ENCODE measurements at regions not wholly inside any gene's neighbourhood (a gene's known extent, or its start where the extent isn't known, plus 50 kb on each side); places are given as distances from the start of the nearest gene placed in this dataset.

DNA sequence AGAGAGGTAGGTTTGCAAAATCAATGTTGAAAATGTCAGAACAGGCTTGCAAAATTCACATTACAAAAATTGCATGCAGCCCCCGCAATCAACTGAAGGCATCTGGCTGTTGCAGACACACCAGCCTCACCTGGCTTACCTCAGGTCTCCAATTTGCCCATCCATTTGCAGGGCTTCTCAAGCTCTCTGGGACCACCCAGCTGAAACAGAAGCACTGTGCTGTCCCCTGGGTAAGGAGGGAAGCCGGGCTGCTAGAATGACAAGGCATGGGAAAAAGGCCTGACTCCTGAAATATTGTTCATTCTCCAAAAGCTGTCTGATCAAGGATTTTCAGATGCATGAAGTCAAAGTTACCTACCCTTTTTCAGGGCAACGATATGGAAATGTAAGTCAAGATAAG, 52.6 kb upstream of the CD93 start:
- no peak overlapping the region for H2BK15ac ChIP-seq (ENCODE audit: low read depth, poor library complexity, severe bottlenecking)
- H3K36me3 ChIP-seq (ENCODE audit: control insufficient read depth in 1 of 2, insufficient read depth in 2 of 2, low read depth in 1 of 2, low read length in 2 of 2) = no peaks in the 10 kb centered on the region
- no peak for DNase-seq
- H2BK12ac ChIP-seq (ENCODE audit: low read length in 2 of 2) = no peak overlapping the region
- H2AFZ ChIP-seq (ENCODE audit: low read depth, low read length) = no peak overlapping the region
- WGBS = 91% methylated on average over 3 of the region's 3 CpGs
- H2BK120ac ChIP-seq (ENCODE audit: low read depth, low read length) = no peak overlapping the region
- H3K14ac ChIP-seq (ENCODE audit: low read length in 2 of 2) = no peak overlapping the region
- no peak overlapping the region for H4K8ac ChIP-seq (ENCODE audit: low read length)
- H3K23ac ChIP-seq (ENCODE audit: low read length in 2 of 2) = no peak overlapping the region
- H4K91ac ChIP-seq (ENCODE audit: low read length) = no peak overlapping the region
- H3K18ac ChIP-seq (ENCODE audit: low read depth in 1 of 2, low read length in 2 of 2) = no peak overlapping the region
- H2AK5ac ChIP-seq (ENCODE audit: low read length, severe bottlenecking) = no peak overlapping the region
- H3K9me3 ChIP-seq (ENCODE audit: control insufficient read depth, low read length) = no peaks in the 10 kb centered on the region
- H3K4me1 ChIP-seq (ENCODE audit: control insufficient read depth, insufficient read depth, low read depth, low read length) = peaks cover 13% of the 10 kb centered on the region
- H3K4ac ChIP-seq (ENCODE audit: low read depth in 1 of 2, low read length in 2 of 2) = no peak overlapping the region
- no peaks in the 10 kb centered on the region for H3K79me1 ChIP-seq (replicated peaks; ENCODE audit: low read length, poor library complexity, severe bottlenecking)
- H2BK5ac ChIP-seq (ENCODE audit: low read depth, low read length, poor library complexity, severe bottlenecking) = no peak overlapping the region
- no peaks in the 10 kb centered on the region for H3K27me3 ChIP-seq (ENCODE audit: control insufficient read depth in 1 of 2, insufficient read depth in 1 of 2, low read length in 2 of 2)
- H3K27ac ChIP-seq (ENCODE audit: low read length, poor library complexity, severe bottlenecking) = no peak overlapping the region
- H3K9ac ChIP-seq (ENCODE audit: low read length) = no peak overlapping the region
- no peak overlapping the region for H3K4me2 ChIP-seq (ENCODE audit: low read length, poor library complexity, severe bottlenecking)
- H3K4me3 ChIP-seq (ENCODE audit: insufficient read depth in 1 of 2, low read depth in 1 of 2, low read length in 2 of 2) = no peak overlapping the region

DNA sequence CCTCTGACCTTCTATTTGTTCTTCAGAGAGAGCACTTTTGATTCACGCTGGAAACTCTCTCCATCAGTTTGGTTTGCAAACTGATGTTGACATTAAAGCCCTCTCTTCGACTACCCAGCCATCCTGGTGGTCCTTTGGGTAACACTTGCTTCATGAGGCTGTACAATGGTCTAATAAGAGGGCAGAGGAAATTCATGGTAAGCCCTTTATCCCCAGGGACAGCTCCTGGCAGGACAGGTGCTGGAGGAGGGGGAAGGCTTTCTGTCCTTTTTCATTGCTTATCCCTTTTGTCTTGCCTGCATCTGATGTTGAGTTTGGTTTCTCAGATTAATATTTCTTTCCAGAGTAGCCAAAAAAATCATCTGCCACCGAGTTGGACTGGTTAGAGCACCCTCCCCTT, 52.1 kb upstream of the CD93 start:
- Histone ChIP-seq H3K9ac (ENCODE audit: low read length) (no peak overlapping the region), H3K14ac (ENCODE audit: low read length in 2 of 2) (no peak overlapping the region), H3K36me3 (ENCODE audit: control insufficient read depth in 1 of 2, insufficient read depth in 2 of 2, low read depth in 1 of 2, low read length in 2 of 2) (no peaks in the 10 kb centered on the region), H3K27ac (ENCODE audit: low read length, poor library complexity, severe bottlenecking) (no peak overlapping the region), H4K8ac (ENCODE audit: low read length) (no peak overlapping the region), H2BK12ac (ENCODE audit: low read length in 2 of 2) (peak overlapping the region in 1 of 2 experiments; percentile 53), H3K23ac (ENCODE audit: low read length in 2 of 2) (no peak overlapping the region), H2AFZ (ENCODE audit: low read depth, low read length) (no peak overlapping the region), H3K4me1 (ENCODE audit: control insufficient read depth, insufficient read depth, low read depth, low read length) (peaks cover 13% of the 10 kb centered on the region), H3K9me3 (ENCODE audit: control insufficient read depth, low read length) (no peaks in the 10 kb centered on the region), H2AK5ac (ENCODE audit: low read length, severe bottlenecking) (no peak overlapping the region), H3K27me3 (ENCODE audit: control insufficient read depth in 1 of 2, insufficient read depth in 1 of 2, low read length in 2 of 2) (no peaks in the 10 kb centered on the region), H3K79me1 (replicated peaks; ENCODE audit: low read length, poor library complexity, severe bottlenecking) (no peaks in the 10 kb centered on the region), H2BK15ac (ENCODE audit: low read depth, poor library complexity, severe bottlenecking) (no peak overlapping the region), H2BK120ac (ENCODE audit: low read depth, low read length) (no peak overlapping the region), H3K4me3 (ENCODE audit: insufficient read depth in 1 of 2, low read depth in 1 of 2, low read length in 2 of 2) (no peak overlapping the region), H2BK5ac (ENCODE audit: low read depth, low read length, poor library complexity, severe bottlenecking) (no peak overlapping the region), H3K18ac (ENCODE audit: low read depth in 1 of 2, low read length in 2 of 2) (no peak overlapping the region), H4K91ac (ENCODE audit: low read length) (no peak overlapping the region), H3K4me2 (ENCODE audit: low read length, poor library complexity, severe bottlenecking) (no peak overlapping the region), H3K4ac (ENCODE audit: low read depth in 1 of 2, low read length in 2 of 2) (no peak overlapping the region)
- no peak for DNase-seq
- 97% methylated on average over 2 of the region's 3 CpGs for WGBS

DNA sequence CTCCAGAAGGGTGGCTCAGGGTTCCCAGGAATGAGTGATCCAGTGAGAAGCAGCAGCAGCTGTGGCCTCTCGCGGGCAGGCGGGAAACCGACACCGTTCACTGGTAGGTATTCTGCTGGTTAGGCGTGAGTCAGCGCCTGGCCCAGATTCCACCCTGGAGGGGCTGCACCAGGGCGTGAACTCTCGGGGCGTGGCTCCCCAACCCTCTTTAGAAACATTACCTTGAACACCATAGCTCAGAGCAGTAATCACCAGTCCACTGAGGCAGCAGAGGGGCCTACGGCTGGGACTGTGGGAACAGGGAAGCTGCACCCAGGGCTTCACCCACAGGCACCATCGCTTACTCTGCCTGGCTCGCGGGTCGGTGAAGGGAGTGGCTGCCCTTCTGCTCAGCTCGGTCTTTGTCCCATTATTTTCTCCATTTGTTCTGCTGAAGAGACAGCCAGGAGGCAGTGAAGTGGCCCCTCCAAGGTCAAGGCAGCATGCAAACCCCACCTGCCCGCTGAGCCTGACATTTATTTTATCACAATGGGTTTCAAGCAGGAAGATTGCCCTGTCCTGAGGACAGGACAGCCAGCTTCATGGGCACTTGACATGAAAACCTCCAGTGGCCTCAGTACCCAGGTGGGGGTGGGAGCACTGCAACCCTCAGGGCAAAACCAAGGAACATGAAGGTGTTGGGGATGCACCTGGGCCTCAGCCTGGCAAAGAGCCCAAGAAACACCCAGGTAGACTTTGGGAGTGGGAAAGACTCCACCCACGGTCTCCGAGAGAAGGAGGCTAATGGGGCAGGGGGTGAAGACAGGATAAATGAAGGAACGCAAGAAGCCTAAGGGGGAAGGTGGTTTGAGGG, 51.0 kb upstream of the CD93 start:
- Histone ChIP-seq H3K4ac (ENCODE audit: low read depth in 1 of 2, low read length in 2 of 2) (no peak overlapping the region), H3K4me2 (ENCODE audit: low read length, poor library complexity, severe bottlenecking) (no peak overlapping the region), H3K4me1 (ENCODE audit: control insufficient read depth, insufficient read depth, low read depth, low read length) (peaks cover 8% of the 10 kb centered on the region), H4K8ac (ENCODE audit: low read length) (no peak overlapping the region), H3K14ac (ENCODE audit: low read length in 2 of 2) (peak overlapping the region in 1 of 2 experiments; percentile 66), H3K9ac (ENCODE audit: low read length) (no peak overlapping the region), H3K9me3 (ENCODE audit: control insufficient read depth, low read length) (no peaks in the 10 kb centered on the region), H4K91ac (ENCODE audit: low read length) (no peak overlapping the region), H3K18ac (ENCODE audit: low read depth in 1 of 2, low read length in 2 of 2) (peak overlapping the region in 1 of 2 experiments; percentile 50), H3K27ac (ENCODE audit: low read length, poor library complexity, severe bottlenecking) (no peak overlapping the region), H3K4me3 (ENCODE audit: insufficient read depth in 1 of 2, low read depth in 1 of 2, low read length in 2 of 2) (no peak overlapping the region), H2BK120ac (ENCODE audit: low read depth, low read length) (no peak overlapping the region), H2BK12ac (ENCODE audit: low read length in 2 of 2) (peak overlapping the region in 1 of 2 experiments; percentile 43), H3K27me3 (ENCODE audit: control insufficient read depth in 1 of 2, insufficient read depth in 1 of 2, low read length in 2 of 2) (no peaks in the 10 kb centered on the region), H2AFZ (ENCODE audit: low read depth, low read length) (no peak overlapping the region), H2AK5ac (ENCODE audit: low read length, severe bottlenecking) (no peak overlapping the region), H3K79me1 (replicated peaks; ENCODE audit: low read length, poor library complexity, severe bottlenecking) (no peaks in the 10 kb centered on the region), H3K36me3 (ENCODE audit: control insufficient read depth in 1 of 2, insufficient read depth in 2 of 2, low read depth in 1 of 2, low read length in 2 of 2) (no peaks in the 10 kb centered on the region), H2BK15ac (ENCODE audit: low read depth, poor library complexity, severe bottlenecking) (no peak overlapping the region), H2BK5ac (ENCODE audit: low read depth, low read length, poor library complexity, severe bottlenecking) (no peak overlapping the region), H3K23ac (ENCODE audit: low read length in 2 of 2) (no peak overlapping the region)
- 96% methylated on average over 20 of the region's 20 CpGs for WGBS
- DNase-seq = no peak

DNA sequence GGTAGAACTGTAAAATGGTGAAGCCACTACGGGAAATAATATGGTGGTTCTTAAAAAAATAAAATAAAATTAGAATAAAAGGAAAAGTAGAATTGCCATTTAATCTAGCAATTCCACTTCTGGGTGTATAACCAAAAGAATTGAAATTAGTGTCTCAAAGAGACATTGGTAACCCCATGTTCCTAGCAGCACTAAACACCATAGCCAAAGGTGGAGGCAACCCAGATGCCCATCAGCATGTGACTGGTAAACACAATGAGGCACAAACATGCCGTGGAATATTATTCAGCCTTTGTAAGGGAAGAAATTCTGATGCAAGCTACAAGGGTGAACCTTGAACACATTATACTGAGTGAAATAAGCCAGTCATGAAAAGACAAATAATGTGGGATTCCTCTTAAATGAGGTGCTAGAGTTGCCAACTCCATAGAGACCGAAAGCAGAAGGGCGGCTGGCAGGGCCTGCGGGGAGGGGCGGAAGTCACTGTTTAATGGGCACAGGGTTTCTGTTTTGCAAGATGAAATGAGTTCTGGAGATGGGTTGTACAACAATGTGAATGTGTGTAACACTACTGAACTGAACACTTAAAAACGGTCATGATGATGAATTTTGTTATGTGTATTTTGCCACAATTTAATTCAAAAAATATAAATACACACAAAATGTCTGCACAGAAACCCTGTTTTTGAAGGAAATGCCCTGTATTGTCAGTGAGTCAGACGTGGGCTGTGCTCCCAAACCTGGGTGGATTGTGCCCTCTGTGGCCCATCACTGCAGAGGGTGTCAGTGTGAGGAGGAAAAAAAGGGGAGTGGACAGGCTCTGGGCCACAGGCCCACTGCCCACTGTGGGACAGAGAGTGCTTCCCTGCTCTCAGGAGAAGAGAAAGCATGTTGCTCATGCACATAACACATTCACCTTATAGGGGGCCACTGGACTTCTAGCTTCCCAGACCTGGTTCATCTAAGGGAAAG, 49.6 kb upstream of the CD93 start:
- Histone ChIP-seq H4K8ac (ENCODE audit: low read length) (no peak overlapping the region), H3K4me3 (ENCODE audit: insufficient read depth in 1 of 2, low read depth in 1 of 2, low read length in 2 of 2) (no peak overlapping the region), H2BK12ac (ENCODE audit: low read length in 2 of 2) (no peak overlapping the region), H3K23ac (ENCODE audit: low read length in 2 of 2) (no peak overlapping the region), H3K14ac (ENCODE audit: low read length in 2 of 2) (no peak overlapping the region), H2BK15ac (ENCODE audit: low read depth, poor library complexity, severe bottlenecking) (no peak overlapping the region), H3K36me3 (ENCODE audit: control insufficient read depth in 1 of 2, insufficient read depth in 2 of 2, low read depth in 1 of 2, low read length in 2 of 2) (no peaks in the 10 kb centered on the region), H2BK5ac (ENCODE audit: low read depth, low read length, poor library complexity, severe bottlenecking) (no peak overlapping the region), H2AK5ac (ENCODE audit: low read length, severe bottlenecking) (no peak overlapping the region), H2BK120ac (ENCODE audit: low read depth, low read length) (no peak overlapping the region), H2AFZ (ENCODE audit: low read depth, low read length) (no peak overlapping the region), H3K27ac (ENCODE audit: low read length, poor library complexity, severe bottlenecking) (no peak overlapping the region), H4K91ac (ENCODE audit: low read length) (no peak overlapping the region), H3K9ac (ENCODE audit: low read length) (no peak overlapping the region), H3K4me1 (ENCODE audit: control insufficient read depth, insufficient read depth, low read depth, low read length) (peaks cover 5% of the 10 kb centered on the region), H3K79me1 (replicated peaks; ENCODE audit: low read length, poor library complexity, severe bottlenecking) (no peaks in the 10 kb centered on the region), H3K27me3 (ENCODE audit: control insufficient read depth in 1 of 2, insufficient read depth in 1 of 2, low read length in 2 of 2) (no peaks in the 10 kb centered on the region), H3K18ac (ENCODE audit: low read depth in 1 of 2, low read length in 2 of 2) (no peak overlapping the region), H3K4ac (ENCODE audit: low read depth in 1 of 2, low read length in 2 of 2) (no peak overlapping the region), H3K9me3 (ENCODE audit: control insufficient read depth, low read length) (no peaks in the 10 kb centered on the region), H3K4me2 (ENCODE audit: low read length, poor library complexity, severe bottlenecking) (no peak overlapping the region)
- WGBS = 94% methylated on average over 6 of the region's 8 CpGs
- no peak for DNase-seq
